GM10266 (cell line): ENCODE measurements at regions not wholly inside any gene's neighbourhood (a gene's known extent, or its start where the extent isn't known, plus 50 kb on each side); places are given as distances from the start of the nearest gene placed in this dataset.

ENCODE experiments used
- DNase-seq: peaks from one replicate; pipeline ENCODE4 v3.0.0; 2012; ENCODE audit errors: extremely low spot score
- CTCF ChIP-seq: IDR thresholded peaks from 2 replicates; pipeline ENCODE4 v1.5.1; 2012; ENCODE audit warnings: mild to moderate bottlenecking, low read depth; ENCODE audit not compliant: control insufficient read depth, insufficient read depth; ENCODE audit errors: missing control alignments

GRCh38 chr5:166353580-166353979 lies 1937.9 kb upstream of the WWC1 start:
- no peak for TF ChIP-seq CTCF
- no peak for DNase-seq

GRCh38 chr5:166354332-166354731 lies 1937.1 kb upstream of the WWC1 start:
- no peak for TF ChIP-seq CTCF
- no peak for DNase-seq

- DNase-seq = no peak
- TF ChIP-seq CTCF = no peak
Measured at GRCh38 chr5:166356096-166356495, 1935.3 kb upstream of the WWC1 start.

GRCh38 chr5:166358127-166358830 lies 1933.2 kb upstream of the WWC1 start:
- DNase-seq = no peak
- TF ChIP-seq CTCF = no peak

- TF ChIP-seq CTCF = no peak
- DNase-seq = no peak
Measured at GRCh38 chr5:166363087-166363760, 1928.2 kb upstream of the WWC1 start.

- no peak for DNase-seq
- no peak for TF ChIP-seq CTCF
Measured at GRCh38 chr5:166365164-166365563, 1926.3 kb upstream of the WWC1 start.

GRCh38 chr5:166367391-166367790 lies 1924.1 kb upstream of the WWC1 start:
- no peak for DNase-seq
- no peak for TF ChIP-seq CTCF
